Vagina (tissue), 2 donors: ENCODE measurements at regions not wholly inside any gene's neighbourhood (a gene's known extent, or its start where the extent isn't known, plus 50 kb on each side); places are given as distances from the start of the nearest gene placed in this dataset.

Experiments used
- CTCF ChIP-seq, 3 experiments: fragments of 450-650 bp in 2 of 3; fragments of 200-600 bp in 1 of 3; sonication (generic) in 1 of 3; IDR thresholded peaks; one replicate each; pipeline ENCODE4 v1.5.1; 2017 to 2019; ENCODE audit warnings: antibody characterized with exemption in 3 of 3, mild to moderate bottlenecking in 2 of 3, moderate library complexity in 2 of 3
- POLR2A ChIP-seq, 2 donors: fragments of 450-650 bp; IDR thresholded peaks; one replicate each; pipeline ENCODE4 v1.6.1; 2017; ENCODE audit warnings: antibody characterized with exemption in 2 of 2, mild to moderate bottlenecking in 2 of 2, moderate library complexity in 2 of 2
- POLR2AphosphoS5 ChIP-seq, 2 donors: sonication (generic); formaldehyde crosslinking; IDR thresholded peaks; one replicate each; pipeline ENCODE4 v1.9.0; 2017; ENCODE audit warnings: antibody characterized with exemption in 2 of 2, mild to moderate bottlenecking in 2 of 2, low read depth in 1 of 2; ENCODE audit not compliant: insufficient read depth in 1 of 2

- no peak for TF ChIP-seq CTCF (IDR thresholded peaks at IDR 0.05)
- no peak for TF ChIP-seq POLR2A (IDR thresholded peaks at IDR 0.05)
- TF ChIP-seq POLR2AphosphoS5 (IDR thresholded peaks at IDR 0.05; ENCODE audit: insufficient read depth in 1 of 2, low read depth in 1 of 2), result no peak
Measured at GRCh38 chr1:29565490-29565889, 329.2 kb downstream of the PTPRU start.
